CD14-positive monocyte (primary cell): ENCODE measurements at regions not wholly inside any gene's neighbourhood (a gene's known extent, or its start where the extent isn't known, plus 50 kb on each side); places are given as distances from the start of the nearest gene placed in this dataset.

ENCODE experiments used
- DNase-seq, 3 donors: peaks; one replicate each; pipeline ENCODE4 v3.0.0-alpha.2; 2011 to 2022
- H2AFZ ChIP-seq: 2 replicates; pipeline ENCODE4 v1.6.0; 2012; ENCODE audit warnings: mild to moderate bottlenecking, low read depth, low read length, inconsistent platforms; ENCODE audit not compliant: insufficient read depth, poor library complexity, severe bottlenecking
- H3K27ac ChIP-seq, 2 donors: 1 replicate in 1 of 2; 2 replicates in 1 of 2; pipeline ENCODE4 v1.5.1; 2012 to 2013; ENCODE audit warnings: low read length in 2 of 2, control low read depth in 1 of 2, inconsistent platforms in 1 of 2, low read depth in 1 of 2, mild to moderate bottlenecking in 1 of 2
- H3K27me3 ChIP-seq, 2 donors: one replicate each; pipeline versions ENCODE4 v1.6.0 to v1.6.1; 2011 to 2013; ENCODE audit warnings: low read length in 2 of 2; ENCODE audit not compliant: control insufficient read depth in 2 of 2, insufficient read depth in 2 of 2
- H3K36me3 ChIP-seq, 2 donors: replicated peaks in 1 of 2; 1 replicate in 1 of 2; 2 replicates in 1 of 2; pipeline versions ENCODE4 v1.5.1 to v1.6.1; 2012 to 2013; ENCODE audit warnings: low read length in 2 of 2, control low read depth in 1 of 2, inconsistent platforms in 1 of 2, mild to moderate bottlenecking in 1 of 2; ENCODE audit not compliant: insufficient read depth in 2 of 2, control insufficient read depth in 1 of 2
- H3K4me1 ChIP-seq, 2 donors: 1 replicate in 1 of 2; 2 replicates in 1 of 2; pipeline versions ENCODE4 v1.5.1 to v1.6.1; 2012 to 2013; ENCODE audit warnings: low read length in 2 of 2, control low read depth in 1 of 2, inconsistent platforms in 1 of 2, mild to moderate bottlenecking in 1 of 2, moderate library complexity in 1 of 2; ENCODE audit not compliant: insufficient read depth in 2 of 2, control insufficient read depth in 1 of 2
- H3K4me2 ChIP-seq: replicated peaks from 2 replicates; pipeline ENCODE3; 2012; ENCODE audit warnings: low read length, moderate library complexity, mild to moderate bottlenecking; ENCODE audit not compliant: poor library complexity, severe bottlenecking; ENCODE audit errors: extremely low read depth
- H3K4me3 ChIP-seq, 3 experiments: fragments of 200-600 bp in 1 of 3; sonication (generic) in 1 of 3; replicated peaks in 1 of 3; 1 replicate in 2 of 3; 2 replicates in 1 of 3; pipeline ENCODE4 v1.5.1; 2011 to 2013; ENCODE audit warnings: low read length in 3 of 3, mild to moderate bottlenecking in 3 of 3, control low read depth in 2 of 3, low read depth in 2 of 3, inconsistent platforms in 1 of 3, moderate library complexity in 1 of 3
- H3K79me2 ChIP-seq: 2 replicates; pipeline ENCODE4 v1.6.0; 2012; ENCODE audit warnings: mild to moderate bottlenecking, control low read depth, inconsistent platforms, low read length, moderate library complexity; ENCODE audit not compliant: insufficient read depth
- H3K9ac ChIP-seq: 2 replicates; pipeline ENCODE4 v1.6.0; 2017; ENCODE audit warnings: low read length, mild to moderate bottlenecking; ENCODE audit not compliant: insufficient read depth, poor library complexity, severe bottlenecking
- H3K9me3 ChIP-seq, 2 donors: replicated peaks in 1 of 2; 1 replicate in 1 of 2; 2 replicates in 1 of 2; pipeline versions ENCODE4 v1.5.1 to v1.6.1; 2012 to 2013; ENCODE audit warnings: low read length in 2 of 2, control low read depth in 1 of 2; ENCODE audit not compliant: control insufficient read depth in 1 of 2, insufficient read depth in 1 of 2
- H4K20me1 ChIP-seq: 2 replicates; pipeline ENCODE4 v1.6.0; 2012; ENCODE audit warnings: mild to moderate bottlenecking, low read length, control low read depth, moderate library complexity; ENCODE audit not compliant: insufficient read depth
- H3K27ac Mint-ChIP-seq, 7 donors: one replicate each; pipeline ENCODE4 v1.8.0; 2020; ENCODE audit warnings: mild to moderate bottlenecking in 7 of 7, mixed read lengths in 7 of 7, moderate library complexity in 6 of 7, inconsistent platforms in 2 of 7
- H3K27me3 Mint-ChIP-seq, 3 donors: one replicate each; pipeline ENCODE4 v1.8.0; 2021 to 2022; ENCODE audit warnings: low read depth in 3 of 3, mild to moderate bottlenecking in 3 of 3, mixed read lengths in 3 of 3, moderate library complexity in 3 of 3, inconsistent platforms in 1 of 3
- H3K36me3 Mint-ChIP-seq, 2 donors: one replicate each; pipeline ENCODE4 v1.8.0; 2020; ENCODE audit warnings: mixed read lengths in 2 of 2, inconsistent platforms in 1 of 2, mild to moderate bottlenecking in 1 of 2
- H3K4me1 Mint-ChIP-seq: one replicate; pipeline ENCODE4 v1.8.0; 2020; ENCODE audit warnings: mild to moderate bottlenecking, mixed read lengths
- H3K4me3 Mint-ChIP-seq, 2 donors: one replicate each; pipeline ENCODE4 v1.8.0; 2020; ENCODE audit warnings: mild to moderate bottlenecking in 2 of 2, mixed read lengths in 2 of 2, moderate library complexity in 1 of 2
- H3K9me3 Mint-ChIP-seq, 7 donors: one replicate each; pipeline ENCODE4 v1.8.0; 2020 to 2022; ENCODE audit warnings: mixed read lengths in 7 of 7, mild to moderate bottlenecking in 6 of 7, moderate library complexity in 6 of 7, inconsistent platforms in 2 of 7
- CTCF ChIP-seq: fragments of 200-600 bp; IDR thresholded peaks from one replicate; pipeline ENCODE4 v1.8.0; 2022; ENCODE audit warnings: antibody characterized with exemption, mild to moderate bottlenecking
- WGBS: methylation state at CpG from one replicate; pipeline ENCODE4 v1.1.5; 2013; ENCODE audit warnings: missing lambda C conversion rate; ENCODE audit not compliant: insufficient coverage; 5-methylcytosine and 5-hydroxymethylcytosine counted together
- intact Hi-C, 2 donors: fragments of 100-400 bp; cut with micrococcal nuclease; formaldehyde crosslinking; loops; one replicate each; pipeline versions ENCODE4 v1.15.0 to v1.15.1; 2023

GRCh38 chr2:100200985-100201384, 58.6 kb upstream of the AFF3 start:
- Histone ChIP-seq H3K4me3 (no peak overlapping the region), H3K27ac (no peak overlapping the region), H3K9me3 (no peaks in the 10 kb centered on the region), H3K9ac (no peak overlapping the region), H3K27me3 (no peaks in the 10 kb centered on the region), H3K79me2 (no peaks in the 10 kb centered on the region), H3K4me2 (no peak overlapping the region), H3K4me1 (peaks cover 5 to 7% of the 10 kb centered on the region in 2 donors), H4K20me1 (no peaks in the 10 kb centered on the region), H3K36me3 (no peaks in the 10 kb centered on the region), H2AFZ (no peak overlapping the region)
- peaks cover 0 to 6% (median 1%) of the 10 kb centered on the region in 7 donors for H3K9me3 Mint-ChIP-seq
- H3K4me3 Mint-ChIP-seq = no peak overlapping the region
- H3K4me1 Mint-ChIP-seq = peaks cover 14% of the 10 kb centered on the region
- 96% methylated on average over 3 of the region's 4 CpGs for WGBS
- TF ChIP-seq CTCF = no peak
- H3K27ac Mint-ChIP-seq = no peak overlapping the region
- peaks cover 0 to 3% of the 10 kb centered on the region in 2 donors for H3K36me3 Mint-ChIP-seq
- peaks cover 0 to 3% (median 2%) of the 10 kb centered on the region in 3 donors for H3K27me3 Mint-ChIP-seq
- no peak for DNase-seq
- intact Hi-C loops = no loop called here

GRCh38 chr2:100199421-100199820, 57.0 kb upstream of the AFF3 start:
- Histone ChIP-seq H2AFZ (no peak overlapping the region), H3K4me1 (peaks cover 6 to 7% of the 10 kb centered on the region in 2 donors), H3K9me3 (no peaks in the 10 kb centered on the region), H3K9ac (no peak overlapping the region), H3K36me3 (no peaks in the 10 kb centered on the region), H3K4me2 (no peak overlapping the region), H3K27me3 (no peaks in the 10 kb centered on the region), H3K79me2 (no peaks in the 10 kb centered on the region), H3K27ac (no peak overlapping the region), H4K20me1 (no peaks in the 10 kb centered on the region), H3K4me3 (no peak overlapping the region)
- no peak for TF ChIP-seq CTCF
- DNase-seq = no peak
- Mint-ChIP-seq H3K9me3 (peaks cover 0 to 6% (median 1%) of the 10 kb centered on the region in 7 donors), H3K4me3 (no peak overlapping the region), H3K27ac (no peak overlapping the region), H3K4me1 (peaks cover 16% of the 10 kb centered on the region), H3K36me3 (peaks cover 0 to 3% of the 10 kb centered on the region in 2 donors), H3K27me3 (peaks cover 0 to 3% (median 1%) of the 10 kb centered on the region in 3 donors)
- intact Hi-C loops = no loop called here
- 100% methylated on average over 1 of the region's 5 CpGs for WGBS
